ENCODE measurements at regions not wholly inside any gene's neighbourhood (a gene's known extent, or its start where the extent isn't known, plus 50 kb on each side); places are given as distances from the start of the nearest gene placed in this dataset.

GRCh38 chr2:7127687-7128086, 210.5 kb downstream of the RNF144A start:
- no peak for TF ChIP-seq CEBPB (IDR thresholded peaks at IDR 0.05)
- no peak for TF ChIP-seq EHMT2 (IDR thresholded peaks at IDR 0.05; ENCODE audit: low read depth)
- TF ChIP-seq ZSCAN20 (CRISPR knock-in tag; IDR thresholded peaks at IDR 0.05) = no peak
- no peak for TF ChIP-seq CBX8 (IDR thresholded peaks at IDR 0.05)
- TF ChIP-seq REST (IDR thresholded peaks at IDR 0.05) = no peak
- TF ChIP-seq ZFP36 (IDR thresholded peaks at IDR 0.05; ENCODE audit: borderline replicate concordance, partially characterized antibody) = no peak
- TF ChIP-seq ZC3H11A (IDR thresholded peaks at IDR 0.05) = no peak
- no peak for TF ChIP-seq HOXA7 (CRISPR knock-in tag; IDR thresholded peaks at IDR 0.05)
- CTCF ChIA-PET = no interaction called here
- no peak for DNase-seq (ENCODE audit: low read depth in 1 of 2, low spot score in 1 of 2)

GRCh38 chr2:7131261-7131660, 214.0 kb downstream of the RNF144A start:
- TF ChIP-seq, protein P1, sequence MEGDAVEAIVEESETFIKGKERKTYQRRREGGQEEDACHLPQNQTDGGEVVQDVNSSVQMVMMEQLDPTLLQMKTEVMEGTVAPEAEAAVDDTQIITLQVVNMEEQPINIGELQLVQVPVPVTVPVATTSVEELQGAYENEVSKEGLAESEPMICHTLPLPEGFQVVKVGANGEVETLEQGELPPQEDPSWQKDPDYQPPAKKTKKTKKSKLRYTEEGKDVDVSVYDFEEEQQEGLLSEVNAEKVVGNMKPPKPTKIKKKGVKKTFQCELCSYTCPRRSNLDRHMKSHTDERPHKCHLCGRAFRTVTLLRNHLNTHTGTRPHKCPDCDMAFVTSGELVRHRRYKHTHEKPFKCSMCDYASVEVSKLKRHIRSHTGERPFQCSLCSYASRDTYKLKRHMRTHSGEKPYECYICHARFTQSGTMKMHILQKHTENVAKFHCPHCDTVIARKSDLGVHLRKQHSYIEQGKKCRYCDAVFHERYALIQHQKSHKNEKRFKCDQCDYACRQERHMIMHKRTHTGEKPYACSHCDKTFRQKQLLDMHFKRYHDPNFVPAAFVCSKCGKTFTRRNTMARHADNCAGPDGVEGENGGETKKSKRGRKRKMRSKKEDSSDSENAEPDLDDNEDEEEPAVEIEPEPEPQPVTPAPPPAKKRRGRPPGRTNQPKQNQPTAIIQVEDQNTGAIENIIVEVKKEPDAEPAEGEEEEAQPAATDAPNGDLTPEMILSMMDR (IDR thresholded peaks at IDR 0.05) = no peak
- TF ChIP-seq BCL3 (IDR thresholded peaks at IDR 0.05) = no peak
- TF ChIP-seq JUNB (IDR thresholded peaks at IDR 0.05) = no peak
- no peak for TF ChIP-seq CBX8 (IDR thresholded peaks at IDR 0.05)
- TF ChIP-seq POLR2A (IDR thresholded peaks at IDR 0.05; ENCODE audit: low read length) = no peak
- no peak for TF ChIP-seq CEBPB (IDR thresholded peaks at IDR 0.05)
- no peak for TF ChIP-seq HDAC2 (IDR thresholded peaks at IDR 0.05)
- no peak overlapping the region for H3K4me3 ChIP-seq
- POLR2A ChIA-PET = no interaction called here
- DNase-seq (ENCODE audit: low read depth in 1 of 2, low spot score in 1 of 2) (no peak), FAIRE-seq (no peak), ATAC-seq (no peak)
- CTCF ChIA-PET = no interaction called here
- H3K9me3 ChIP-seq = no peaks in the 10 kb centered on the region
- WGBS (ENCODE audit: missing lambda C conversion rate) = 35% methylated on average over 5 of the region's 5 CpGs
- H3K27ac ChIP-seq = no peak overlapping the region
- H3K4me1 ChIP-seq = no peaks in the 10 kb centered on the region
- no peak overlapping the region for H3K4me2 ChIP-seq

More at GRCh38 chr2:7127687-7128086, 210.5 kb downstream of the RNF144A start:
- Histone ChIP-seq H3K9me3 (peaks cover 3% of the 10 kb centered on the region; the same call in 1 of the 3 replicates), H3K27ac (no peak overlapping the region), H3K4me3 (no peak overlapping the region), H3K4me1 (no peaks in the 10 kb centered on the region), H3K4me2 (no peak overlapping the region)
- POLR2A ChIA-PET = no interaction called here
- FAIRE-seq = no peak
- ATAC-seq = no peak

DNA sequence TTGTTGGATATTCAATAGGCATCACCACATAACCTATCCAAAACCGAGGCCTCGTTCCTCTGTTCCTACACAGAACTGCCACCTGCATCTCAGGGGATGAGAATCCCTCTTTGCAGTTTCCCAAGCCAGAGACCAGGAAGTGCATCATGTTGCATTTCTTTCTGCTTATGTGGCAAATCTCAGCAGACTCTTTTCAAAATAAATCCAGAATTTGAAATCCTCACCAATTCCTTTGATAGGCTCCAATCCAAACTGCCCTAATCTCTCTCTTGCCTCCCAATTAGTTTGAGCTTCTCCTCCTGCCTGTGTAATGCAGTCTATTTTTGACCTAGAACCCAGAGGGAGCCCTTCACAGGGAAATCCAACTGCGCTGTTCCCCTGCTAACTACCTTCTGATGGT, 215.5 kb downstream of the RNF144A start:
- FAIRE-seq (no peak), ATAC-seq (no peak), DNase-seq (ENCODE audit: low read depth in 1 of 2, low spot score in 1 of 2) (no peak)
- Histone ChIP-seq H3K27ac (no peak overlapping the region), H3K4me1 (no peaks in the 10 kb centered on the region), H3K9me3 (no peaks in the 10 kb centered on the region), H3K4me2 (no peak overlapping the region), H3K4me3 (no peak overlapping the region)
- CTCF ChIA-PET = no interaction called here
- WGBS (ENCODE audit: missing lambda C conversion rate) = 41% methylated on average over 3 of the region's 3 CpGs
- POLR2A ChIA-PET = no interaction called here
- TF ChIP-seq POLR2AphosphoS2 (conservative IDR thresholded peaks at IDR 0.05; ENCODE audit: low read length) (no peak), KDM5A (IDR thresholded peaks at IDR 0.05) (no peak), HOXB13 (CRISPR knock-in tag; IDR thresholded peaks at IDR 0.05; ENCODE audit: low read depth) (no peak), HOXA7 (CRISPR knock-in tag; IDR thresholded peaks at IDR 0.05) (no peak), ZSCAN20 (CRISPR knock-in tag; IDR thresholded peaks at IDR 0.05) (no peak), CBX8 (IDR thresholded peaks at IDR 0.05) (no peak), TFCP2L1 (CRISPR knock-in tag; IDR thresholded peaks at IDR 0.05) (no peak), E2F6 (IDR thresholded peaks at IDR 0.05; ENCODE audit: borderline replicate concordance, low read depth) (no peak), GATA3 (IDR thresholded peaks at IDR 0.05; ENCODE audit: borderline replicate concordance) (no peak), RAD21 (conservative IDR thresholded peaks at IDR 0.05 in 1 of 2, IDR thresholded peaks at IDR 0.05 in 1 of 2) (no peak), RNF2 (IDR thresholded peaks at IDR 0.05; ENCODE audit: borderline replicate concordance, low read depth) (no peak), MAFK (IDR thresholded peaks at IDR 0.05; ENCODE audit: partially characterized antibody) (no peak), HMGXB4 (CRISPR knock-in tag; IDR thresholded peaks at IDR 0.05; ENCODE audit: borderline replicate concordance) (no peak), RARB (CRISPR knock-in tag; IDR thresholded peaks at IDR 0.05) (no peak), SREBF2 (IDR thresholded peaks at IDR 0.05) (no peak)
